Stimulated activated CD4-positive, alpha-beta T cell treated with anti-CD3 and anti-CD28 coated beads, Interleukin-2, amount 100 ng/mL, for 24 hours (primary cell): ENCODE measurements at regions not wholly inside any gene's neighbourhood (a gene's known extent, or its start where the extent isn't known, plus 50 kb on each side); places are given as distances from the start of the nearest gene placed in this dataset.
"Not testable (repeated sequence)": the region's sequence is repeated elsewhere in the genome, so short reads cannot be mapped to it uniquely, and the experiment has no call there.

ENCODE experiments used
- DNase-seq, 2 donors: peaks; one replicate each; pipeline ENCODE4 v3.0.0-alpha.2; 2020

DNA sequence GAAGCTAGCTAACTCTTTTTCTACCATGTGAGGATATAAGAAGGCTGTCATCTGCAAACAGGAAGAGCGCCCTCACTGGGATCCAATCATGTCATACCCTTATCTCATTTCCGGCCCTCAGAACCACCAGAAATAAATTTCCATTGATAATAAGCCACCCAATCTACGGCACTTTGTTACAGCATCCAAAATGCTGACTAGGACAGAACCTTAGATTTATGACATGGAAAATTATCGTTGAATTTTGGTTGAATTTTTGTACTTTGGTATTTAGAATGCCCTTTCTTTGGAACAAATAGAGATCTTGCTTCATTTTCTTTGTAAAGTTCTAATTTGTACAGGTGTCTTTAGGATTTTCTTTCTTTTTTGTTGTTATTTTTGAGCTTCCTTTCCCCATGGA, 53.3 kb upstream of the CYLC2 start:
- no peak for DNase-seq

DNA sequence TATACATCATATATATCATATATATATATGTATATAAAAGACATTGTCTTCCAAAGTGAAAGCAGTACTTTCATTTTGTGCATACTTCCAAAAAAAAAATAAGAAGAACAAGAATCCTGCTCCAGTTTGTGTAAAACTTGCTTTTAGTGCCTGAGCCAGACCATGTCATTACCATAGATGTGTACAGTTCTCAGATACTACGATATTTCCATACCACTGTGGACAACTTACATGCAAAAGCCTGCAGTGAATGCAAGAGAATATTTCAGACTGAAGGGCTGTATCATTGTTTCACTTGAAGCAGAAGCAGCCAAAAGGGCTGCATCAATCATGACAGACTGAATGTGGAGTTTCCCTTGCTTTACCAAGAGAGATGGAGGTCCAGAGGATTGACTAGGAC, 72.6 kb upstream of the CYLC2 start:
- no peak for DNase-seq

DNA sequence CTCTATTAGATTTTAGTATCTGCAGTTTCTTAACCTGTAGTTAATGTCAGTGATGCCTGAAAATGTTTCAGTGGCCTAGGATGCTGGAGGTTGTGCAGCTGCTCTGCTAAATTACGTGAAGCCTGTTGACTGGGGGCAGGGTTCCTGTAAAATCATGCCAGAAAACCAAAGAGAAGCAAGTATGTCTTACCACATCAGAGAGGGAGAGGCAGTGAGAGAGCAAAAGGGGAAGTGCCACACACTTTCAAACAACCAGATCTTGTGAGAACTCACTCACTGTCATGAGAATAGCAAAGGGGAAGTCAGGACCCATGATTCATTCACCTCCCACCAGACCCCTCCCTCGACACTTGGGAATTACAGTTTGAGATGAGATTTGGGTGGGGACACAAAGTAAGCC, 83.9 kb upstream of the CYLC2 start:
- DNase-seq = no peak

- DNase-seq = not testable (repeated sequence)
Measured at GRCh38 chr9:102905795-102906194, 89.3 kb upstream of the CYLC2 start.

GRCh38 chr9:102892025-102892424, 103.1 kb upstream of the CYLC2 start:
- no peak for DNase-seq

DNA sequence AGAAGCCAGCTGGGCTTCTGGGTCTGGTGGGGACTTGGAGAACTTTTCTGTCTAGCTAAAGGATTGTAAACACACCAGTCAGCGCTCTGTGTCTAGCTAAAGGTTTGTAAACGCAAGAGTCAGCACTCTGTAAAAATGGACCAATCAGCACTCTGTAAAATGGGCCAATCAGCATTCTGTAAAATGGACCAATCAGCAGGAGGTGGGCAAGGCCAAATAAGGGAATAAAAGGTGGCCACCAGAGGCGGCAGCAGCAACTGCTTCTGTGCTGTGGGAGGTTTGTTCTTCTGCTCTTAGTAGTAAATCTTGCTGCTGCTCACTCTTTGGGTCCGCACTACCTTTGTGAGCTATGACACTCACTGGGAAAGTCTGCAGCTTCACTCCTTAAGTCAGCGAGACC, 106.4 kb upstream of the CYLC2 start:
- DNase-seq = not testable (repeated sequence)

GRCh38 chr9:102875687-102876086, 119.4 kb upstream of the CYLC2 start:
- no peak for DNase-seq

DNA sequence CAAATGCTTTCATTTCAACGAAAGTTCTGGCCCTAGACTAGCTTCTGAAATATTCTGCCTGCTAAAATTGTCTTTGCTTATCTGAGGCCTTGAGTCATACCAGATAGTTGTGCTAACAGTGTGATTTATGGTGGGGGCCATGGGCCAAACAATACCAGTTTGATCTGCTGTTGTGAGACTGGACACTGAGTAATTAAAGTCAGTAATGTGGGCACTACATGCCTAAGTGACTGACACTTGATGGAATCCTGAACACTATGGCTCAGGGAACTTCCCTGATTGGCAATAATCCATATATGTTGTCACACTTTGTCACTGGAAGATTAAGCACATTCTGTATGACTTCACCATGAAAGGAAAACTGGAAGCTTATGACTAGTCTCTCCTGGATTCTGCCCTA, 127.6 kb upstream of the CYLC2 start:
- no peak for DNase-seq

- DNase-seq = no peak
Measured at GRCh38 chr9:102862478-102862877, 132.7 kb upstream of the CYLC2 start.

- DNase-seq = no peak
Measured at GRCh38 chr9:102855641-102856040, 139.5 kb upstream of the CYLC2 start.

- no peak for DNase-seq
Measured at GRCh38 chr9:102845827-102846371, 149.2 kb upstream of the CYLC2 start.

DNA sequence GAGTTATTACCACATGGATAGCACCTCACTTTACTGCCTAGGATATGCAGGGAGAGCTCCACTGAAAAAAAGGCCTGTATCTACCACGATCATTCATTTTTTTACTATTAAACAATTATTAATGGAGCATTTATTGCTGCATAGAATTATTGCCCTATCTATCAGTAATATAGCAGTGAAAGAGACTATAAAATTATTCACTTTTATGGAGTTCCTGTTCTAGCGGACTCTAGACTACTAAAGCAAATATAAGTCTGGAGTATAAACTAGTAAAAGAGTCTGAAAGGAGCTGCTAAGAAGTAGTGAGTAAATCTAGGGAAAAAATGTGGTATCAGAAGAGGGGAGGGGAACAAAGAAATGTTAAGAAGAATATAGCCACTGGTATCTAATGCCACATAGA, 150.4 kb upstream of the CYLC2 start:
- DNase-seq = no peak

DNA sequence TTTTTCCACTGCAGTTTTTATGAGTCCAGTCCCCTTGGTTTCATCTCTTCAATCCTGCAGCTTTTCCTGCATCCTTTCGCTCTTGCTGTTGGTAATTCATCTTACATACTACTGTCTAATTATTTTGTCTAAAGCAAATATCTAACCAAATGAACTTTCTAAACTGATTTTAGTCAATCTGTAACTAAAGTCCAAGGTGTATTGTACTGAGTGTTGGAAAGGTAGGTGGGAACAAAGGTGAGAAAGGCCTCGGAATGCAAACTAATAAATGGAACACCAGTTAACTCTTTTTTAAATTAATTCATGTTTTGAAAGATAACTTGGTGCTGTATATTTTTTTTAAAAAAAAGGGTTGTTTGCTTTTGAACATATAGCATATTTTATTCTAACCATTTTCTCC, 152.7 kb upstream of the CYLC2 start:
- DNase-seq = no peak

GRCh38 chr9:102841376-102841775, 153.8 kb upstream of the CYLC2 start:
- no peak for DNase-seq

DNA sequence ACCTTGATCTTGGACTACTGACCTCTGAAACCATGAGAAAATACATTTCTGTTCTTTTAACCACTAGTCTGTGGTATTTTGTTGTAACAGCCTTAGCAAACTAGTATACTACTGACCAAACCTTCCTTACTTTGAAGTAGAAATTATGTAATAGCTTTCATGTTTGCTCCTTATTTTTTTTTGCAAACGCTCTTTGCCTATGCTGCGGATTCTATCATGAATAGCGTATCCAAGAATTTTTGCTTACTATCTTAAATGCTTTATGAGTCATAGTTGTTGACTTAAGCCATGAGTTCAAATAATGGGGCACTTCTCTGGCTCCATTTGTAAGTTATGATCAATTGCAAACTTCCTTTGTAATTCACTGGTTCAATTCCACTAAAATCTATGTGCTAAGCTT, 154.8 kb upstream of the CYLC2 start:
- DNase-seq = no peak

- DNase-seq = no peak
Measured at GRCh38 chr9:102832814-102833213, 162.3 kb upstream of the CYLC2 start.

GRCh38 chr9:102796244-102796643, 198.9 kb upstream of the CYLC2 start:
- no peak for DNase-seq

DNA sequence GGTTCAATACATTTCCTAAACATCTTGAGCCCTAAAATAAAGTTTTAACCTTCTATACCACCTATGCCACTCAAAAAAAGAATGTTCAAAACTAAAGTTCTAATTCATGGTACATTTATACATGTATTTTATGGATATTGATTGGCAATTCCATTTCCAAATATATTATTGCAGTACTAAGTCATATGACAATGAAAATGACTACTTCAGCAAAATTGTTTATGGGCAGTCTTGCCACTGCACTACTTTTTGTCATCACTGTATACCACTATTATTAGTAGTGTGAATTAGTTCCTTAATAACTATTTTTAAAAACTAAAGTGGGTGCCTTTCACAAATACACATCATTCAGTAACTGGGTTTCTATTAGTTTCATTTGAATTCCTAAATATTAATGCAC, 199.6 kb upstream of the CYLC2 start:
- no peak for DNase-seq

GRCh38 chr9:102779356-102779755, 215.8 kb upstream of the CYLC2 start:
- no peak for DNase-seq

DNA sequence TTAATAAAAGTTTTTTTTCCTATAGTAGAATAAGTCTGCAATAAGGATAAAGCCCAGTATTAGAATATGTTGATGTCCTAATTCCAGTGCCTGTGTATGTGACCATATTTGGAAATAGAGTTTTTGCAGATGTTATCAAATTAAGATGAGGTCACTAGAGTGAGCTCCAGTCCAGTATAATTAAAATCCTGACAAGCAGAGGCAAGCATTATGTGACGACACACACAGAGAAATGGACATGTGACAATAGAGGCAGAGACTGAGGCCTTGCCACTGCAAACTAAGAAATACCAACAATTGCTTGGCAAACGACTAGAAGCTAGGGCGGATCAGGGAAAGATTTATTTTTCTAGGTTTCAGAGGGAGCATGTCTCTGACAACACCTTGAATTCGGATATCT, 216.4 kb upstream of the CYLC2 start:
- no peak for DNase-seq

DNA sequence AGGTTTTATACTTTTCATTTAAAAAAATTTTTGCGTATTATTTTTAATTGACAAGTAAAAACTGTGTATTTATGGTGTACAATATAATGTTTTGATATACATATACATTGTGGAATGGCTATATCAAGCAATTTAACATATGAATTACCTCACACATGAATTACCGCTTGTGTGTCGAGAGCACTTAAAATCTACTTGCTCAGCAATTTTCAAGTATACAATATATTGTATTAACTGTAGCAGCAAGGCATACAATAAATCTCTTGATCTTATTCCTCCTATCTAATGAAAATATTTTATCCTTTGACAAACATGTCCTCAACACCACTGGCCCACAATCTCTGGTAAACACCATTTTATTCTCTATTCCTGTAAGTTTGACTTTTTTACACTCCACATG, 224.4 kb upstream of the CYLC2 start:
- no peak for DNase-seq

DNA sequence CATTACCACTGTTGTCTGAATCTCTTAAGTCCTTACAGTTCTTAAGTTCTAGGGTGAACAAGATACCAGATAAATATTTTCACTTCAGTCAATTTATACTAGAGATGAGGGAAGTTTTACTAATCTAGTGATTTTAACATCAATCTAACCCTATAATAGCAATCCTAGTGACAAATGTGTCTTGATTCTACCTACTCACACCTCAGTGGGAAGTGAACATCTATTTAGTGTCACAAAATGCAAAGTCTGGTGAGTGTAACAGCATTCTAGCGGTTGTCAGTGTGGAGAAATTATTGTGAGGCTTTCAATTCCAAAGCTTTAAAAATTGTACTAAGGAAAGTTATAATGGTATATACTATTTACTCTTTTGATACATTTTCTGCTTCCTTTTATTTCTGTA, 225.8 kb upstream of the CYLC2 start:
- no peak for DNase-seq

DNA sequence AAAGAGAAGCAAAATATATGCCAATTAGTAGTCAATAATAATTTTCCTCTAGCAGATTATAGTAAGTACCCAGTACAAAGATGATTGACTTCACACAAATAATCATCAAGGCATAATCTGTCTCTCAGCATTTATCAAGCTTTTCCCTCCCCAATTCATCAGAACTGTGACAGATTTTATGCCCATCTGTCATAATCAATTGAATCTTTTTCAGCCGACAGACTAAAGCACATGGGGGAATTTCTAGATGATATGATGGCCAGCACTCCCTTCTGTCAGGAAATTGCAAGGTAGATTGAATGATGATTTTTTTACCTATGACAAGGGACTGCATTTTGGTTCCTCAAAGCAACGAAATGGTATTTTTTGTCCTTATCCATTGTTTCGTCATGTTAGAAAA, 227.1 kb upstream of the CYLC2 start:
- DNase-seq = no peak

DNA sequence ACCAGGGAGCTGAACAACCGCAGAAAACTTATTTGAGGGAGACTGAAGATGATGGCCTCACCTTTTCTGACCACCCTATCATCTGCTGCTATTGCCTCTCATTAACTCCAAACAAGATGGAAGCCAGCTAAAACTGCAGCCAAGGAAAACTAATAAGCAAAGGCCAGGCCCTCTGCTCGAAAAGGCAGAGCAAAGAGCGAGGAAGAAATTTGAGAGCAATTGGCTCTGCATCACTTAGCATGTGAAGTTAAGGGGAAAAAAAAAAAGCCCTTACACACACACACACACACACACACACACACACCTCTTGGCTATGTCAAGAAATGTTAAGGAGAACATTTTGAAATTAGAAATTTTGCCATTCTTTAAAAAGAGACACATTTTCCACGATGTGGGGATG, 228.1 kb upstream of the CYLC2 start:
- no peak for DNase-seq

GRCh38 chr9:102740578-102740977, 254.6 kb upstream of the CYLC2 start:
- no peak for DNase-seq

DNA sequence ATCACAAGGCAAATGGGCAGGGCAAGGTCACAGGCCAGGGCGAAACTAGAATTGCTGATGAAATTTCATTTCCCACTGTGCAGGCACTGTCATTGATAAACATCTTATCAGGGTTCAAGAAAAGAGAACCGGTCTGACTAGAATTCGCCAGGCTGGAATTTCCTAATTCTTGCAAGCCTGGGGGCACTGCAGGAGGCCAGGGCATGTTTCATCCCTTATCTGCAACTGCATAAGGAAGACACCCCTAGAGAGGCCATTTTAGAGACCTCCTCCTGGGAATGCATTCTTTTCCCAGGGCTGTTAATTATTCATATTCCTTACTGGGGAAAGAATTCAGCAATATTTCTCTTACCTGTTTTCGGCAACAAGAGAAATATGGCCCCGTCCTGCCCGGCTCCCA, 266.2 kb upstream of the CYLC2 start:
- DNase-seq = no peak
